ENCODE measurements at regions not wholly inside any gene's neighbourhood (a gene's known extent, or its start where the extent isn't known, plus 50 kb on each side); places are given as distances from the start of the nearest gene placed in this dataset.

DNA sequence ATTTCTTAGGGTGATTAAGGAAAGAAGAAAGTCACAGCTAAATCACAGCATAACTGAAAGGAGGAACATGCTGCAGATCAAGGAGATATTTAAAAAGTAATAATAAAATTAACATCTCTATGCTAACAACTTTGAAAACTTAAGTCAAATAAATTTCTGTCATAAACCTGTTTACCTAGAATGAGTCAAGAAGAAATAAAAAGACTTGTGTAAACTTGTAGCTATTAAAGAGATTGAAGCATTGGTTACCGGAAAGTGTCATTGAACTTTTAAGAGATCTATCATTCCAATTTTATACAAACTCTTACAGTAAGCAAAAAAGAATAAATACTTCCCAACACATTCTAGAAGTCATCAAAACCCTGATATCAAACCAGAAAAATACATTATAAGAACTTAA lies 520.1 kb upstream of the SYT4 start:
- TF ChIP-seq, protein P1, sequence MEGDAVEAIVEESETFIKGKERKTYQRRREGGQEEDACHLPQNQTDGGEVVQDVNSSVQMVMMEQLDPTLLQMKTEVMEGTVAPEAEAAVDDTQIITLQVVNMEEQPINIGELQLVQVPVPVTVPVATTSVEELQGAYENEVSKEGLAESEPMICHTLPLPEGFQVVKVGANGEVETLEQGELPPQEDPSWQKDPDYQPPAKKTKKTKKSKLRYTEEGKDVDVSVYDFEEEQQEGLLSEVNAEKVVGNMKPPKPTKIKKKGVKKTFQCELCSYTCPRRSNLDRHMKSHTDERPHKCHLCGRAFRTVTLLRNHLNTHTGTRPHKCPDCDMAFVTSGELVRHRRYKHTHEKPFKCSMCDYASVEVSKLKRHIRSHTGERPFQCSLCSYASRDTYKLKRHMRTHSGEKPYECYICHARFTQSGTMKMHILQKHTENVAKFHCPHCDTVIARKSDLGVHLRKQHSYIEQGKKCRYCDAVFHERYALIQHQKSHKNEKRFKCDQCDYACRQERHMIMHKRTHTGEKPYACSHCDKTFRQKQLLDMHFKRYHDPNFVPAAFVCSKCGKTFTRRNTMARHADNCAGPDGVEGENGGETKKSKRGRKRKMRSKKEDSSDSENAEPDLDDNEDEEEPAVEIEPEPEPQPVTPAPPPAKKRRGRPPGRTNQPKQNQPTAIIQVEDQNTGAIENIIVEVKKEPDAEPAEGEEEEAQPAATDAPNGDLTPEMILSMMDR (IDR thresholded peaks at IDR 0.05): no peak
- TF ChIP-seq POLR2A (IDR thresholded peaks at IDR 0.05): no peak
- no peak for TF ChIP-seq EP300 (IDR thresholded peaks at IDR 0.05; ENCODE audit: low read depth)

Measured in transverse colon (tissue), 3 donors.